ENCODE measurements at regions not wholly inside any gene's neighbourhood (a gene's known extent, or its start where the extent isn't known, plus 50 kb on each side); places are given as distances from the start of the nearest gene placed in this dataset.
"Not testable (repeated sequence)": the region's sequence is repeated elsewhere in the genome, so short reads cannot be mapped to it uniquely, and the experiment has no call there.

GRCh38 chr3:187473778-187474406 lies 105.7 kb downstream of the RTP4 start:
- no peak overlapping the region for H3K4me3 ChIP-seq (ENCODE audit: control insufficient read depth, low read depth, low read length)
- no peak for DNase-seq (ENCODE audit: low read depth)
- TF ChIP-seq, protein P1, sequence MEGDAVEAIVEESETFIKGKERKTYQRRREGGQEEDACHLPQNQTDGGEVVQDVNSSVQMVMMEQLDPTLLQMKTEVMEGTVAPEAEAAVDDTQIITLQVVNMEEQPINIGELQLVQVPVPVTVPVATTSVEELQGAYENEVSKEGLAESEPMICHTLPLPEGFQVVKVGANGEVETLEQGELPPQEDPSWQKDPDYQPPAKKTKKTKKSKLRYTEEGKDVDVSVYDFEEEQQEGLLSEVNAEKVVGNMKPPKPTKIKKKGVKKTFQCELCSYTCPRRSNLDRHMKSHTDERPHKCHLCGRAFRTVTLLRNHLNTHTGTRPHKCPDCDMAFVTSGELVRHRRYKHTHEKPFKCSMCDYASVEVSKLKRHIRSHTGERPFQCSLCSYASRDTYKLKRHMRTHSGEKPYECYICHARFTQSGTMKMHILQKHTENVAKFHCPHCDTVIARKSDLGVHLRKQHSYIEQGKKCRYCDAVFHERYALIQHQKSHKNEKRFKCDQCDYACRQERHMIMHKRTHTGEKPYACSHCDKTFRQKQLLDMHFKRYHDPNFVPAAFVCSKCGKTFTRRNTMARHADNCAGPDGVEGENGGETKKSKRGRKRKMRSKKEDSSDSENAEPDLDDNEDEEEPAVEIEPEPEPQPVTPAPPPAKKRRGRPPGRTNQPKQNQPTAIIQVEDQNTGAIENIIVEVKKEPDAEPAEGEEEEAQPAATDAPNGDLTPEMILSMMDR (IDR thresholded peaks at IDR 0.05; ENCODE audit: control insufficient read depth, insufficient read depth, low read depth, low read length, missing control alignments): no peak

GRCh38 chr3:187466306-187466705 lies 98.1 kb downstream of the RTP4 start:
- not testable (repeated sequence) for DNase-seq (ENCODE audit: low read depth); H3K4me3 ChIP-seq (ENCODE audit: control insufficient read depth, low read depth, low read length)

DNA sequence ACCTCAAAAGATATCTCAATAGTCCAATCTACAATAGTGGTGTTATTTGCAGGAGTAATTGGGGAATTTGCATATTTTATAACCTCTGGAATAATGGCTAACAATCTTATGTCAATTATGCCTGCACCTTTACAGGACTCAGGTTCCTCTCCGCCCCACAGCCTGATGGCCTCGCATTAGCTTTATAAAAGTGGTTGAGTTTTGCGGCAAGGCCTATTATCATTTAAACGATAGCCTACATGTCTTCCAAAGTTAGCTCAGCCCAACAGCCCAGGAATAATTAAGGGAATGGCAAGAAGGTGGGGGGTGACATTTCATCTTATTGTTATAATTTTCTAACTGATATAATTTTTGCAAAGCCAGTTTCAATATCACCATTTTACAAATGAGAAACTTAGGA lies 97.3 kb downstream of the RTP4 start:
- H3K4me3 ChIP-seq (ENCODE audit: control insufficient read depth, low read depth, low read length): no peak overlapping the region
- DNase-seq (ENCODE audit: low read depth): no peak

DNA sequence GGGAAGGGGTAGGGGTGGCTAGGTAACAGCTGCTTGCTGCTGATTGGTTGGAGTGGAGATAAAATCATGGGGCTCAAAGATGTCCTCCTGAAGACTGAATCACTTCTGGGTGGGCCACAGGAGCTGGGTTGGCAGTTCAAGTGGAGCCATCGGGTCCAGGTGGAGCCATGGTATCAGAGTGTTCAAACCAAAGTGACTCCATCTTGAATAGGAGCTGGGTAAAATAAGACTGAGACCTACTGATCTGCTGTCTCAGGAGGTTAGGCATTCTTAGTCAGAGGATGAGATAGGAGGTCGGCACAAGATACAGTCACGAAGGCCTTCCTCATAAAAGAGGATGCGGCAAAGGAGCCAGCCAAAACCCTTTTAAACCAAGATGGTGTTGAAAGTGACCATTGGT lies 96.5 kb downstream of the RTP4 start:
- no peak overlapping the region for H3K4me3 ChIP-seq (ENCODE audit: control insufficient read depth, low read depth, low read length)
- TF ChIP-seq, protein P1 (IDR thresholded peaks at IDR 0.05; ENCODE audit: control insufficient read depth, insufficient read depth, low read depth, low read length, missing control alignments): no peak
- DNase-seq (ENCODE audit: low read depth): no peak

More for the DNA sequence above, 97.3 kb downstream of the RTP4 start:
- TF ChIP-seq, protein P1 (IDR thresholded peaks at IDR 0.05; ENCODE audit: control insufficient read depth, insufficient read depth, low read depth, low read length, missing control alignments): no peak

DNA sequence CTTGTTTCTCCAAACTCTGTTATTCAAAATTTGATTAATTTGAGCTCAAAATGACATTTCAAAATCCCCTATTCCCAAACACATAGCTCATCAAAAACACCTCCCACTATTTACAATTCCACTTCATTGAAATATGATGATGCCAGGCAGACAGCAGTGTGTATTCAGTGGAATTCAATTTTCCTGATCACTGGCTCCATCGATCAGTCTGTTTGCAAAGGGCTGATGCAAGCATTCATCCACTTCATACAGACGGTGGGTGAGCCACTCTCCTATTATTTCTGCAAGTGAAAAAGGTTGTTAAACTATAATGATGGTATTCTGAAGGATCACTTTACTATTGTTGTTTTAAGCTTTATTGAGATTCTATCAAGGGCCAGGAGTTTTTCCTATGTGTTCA lies 90.7 kb downstream of the RTP4 start:
- no peak for DNase-seq (ENCODE audit: low read depth)
- TF ChIP-seq, protein P1 (IDR thresholded peaks at IDR 0.05; ENCODE audit: control insufficient read depth, insufficient read depth, low read depth, low read length, missing control alignments): no peak

DNA sequence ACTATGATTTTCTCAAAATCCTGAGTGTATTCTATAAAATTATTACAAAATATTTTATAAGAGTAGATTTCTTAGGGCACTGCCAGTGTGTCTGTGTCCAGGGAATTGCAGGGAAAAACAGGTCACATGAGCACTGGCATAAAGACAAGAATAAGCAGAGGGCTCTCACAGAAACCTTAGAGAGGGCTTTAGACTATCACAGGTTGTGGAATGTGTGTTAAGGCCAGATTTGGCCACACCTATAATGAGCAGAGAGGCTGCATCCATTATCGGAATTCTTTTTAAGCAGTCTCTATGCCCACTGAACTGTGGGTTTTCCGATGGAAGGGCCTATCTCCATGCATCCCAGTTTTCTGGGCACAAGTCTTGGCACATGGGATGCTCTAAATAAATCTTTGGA lies 90.2 kb downstream of the RTP4 start:
- TF ChIP-seq, protein P1 (IDR thresholded peaks at IDR 0.05; ENCODE audit: control insufficient read depth, insufficient read depth, low read depth, low read length, missing control alignments): no peak
- DNase-seq (ENCODE audit: low read depth): no peak
- H3K4me3 ChIP-seq (ENCODE audit: control insufficient read depth, low read depth, low read length): no peak overlapping the region

More for the DNA sequence above, 90.7 kb downstream of the RTP4 start:
- no peak overlapping the region for H3K4me3 ChIP-seq (ENCODE audit: control insufficient read depth, low read depth, low read length)

DNA sequence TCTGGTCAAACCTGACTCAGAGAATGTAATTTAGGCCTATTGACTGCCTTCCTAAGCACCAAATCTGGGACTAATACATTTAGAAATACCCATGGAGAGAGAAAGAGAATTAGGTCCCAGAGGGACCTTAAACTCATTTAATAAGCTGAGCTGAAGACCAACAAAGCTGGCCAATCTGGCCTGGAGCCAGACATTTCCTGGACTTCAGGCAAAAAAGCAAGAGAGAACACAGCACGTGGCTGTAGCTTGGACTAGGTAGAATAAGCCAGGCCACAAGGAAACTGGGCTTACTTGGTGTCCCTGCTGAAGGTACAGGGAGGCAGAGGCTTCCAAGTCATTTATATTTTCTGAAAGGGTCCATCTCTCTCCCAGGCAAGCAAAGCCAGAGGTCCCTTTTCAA lies 88.1 kb downstream of the RTP4 start:
- DNase-seq (ENCODE audit: low read depth): peak; percentile 8

More for the DNA sequence above, 88.1 kb downstream of the RTP4 start:
- H3K4me3 ChIP-seq (ENCODE audit: control insufficient read depth, low read depth, low read length): no peak overlapping the region
- TF ChIP-seq, protein P1 (IDR thresholded peaks at IDR 0.05; ENCODE audit: control insufficient read depth, insufficient read depth, low read depth, low read length, missing control alignments): no peak

All from AG09309 (cell line).